ENCODE measurements at regions not wholly inside any gene's neighbourhood (a gene's known extent, or its start where the extent isn't known, plus 50 kb on each side); places are given as distances from the start of the nearest gene placed in this dataset.

- Histone ChIP-seq H3K9me3 (no peaks in the 10 kb centered on the region), H3K36me3 (no peaks in the 10 kb centered on the region), H3K4me3 (no peak overlapping the region), H3K27ac (no peak overlapping the region), H3K4me1 (ENCODE audit: insufficient read depth) (no peaks in the 10 kb centered on the region), H3K27me3 (no peaks in the 10 kb centered on the region)
- intact Hi-C loops (cut with DNase I), result no loop called here
- TF ChIP-seq CTCF (IDR thresholded peaks at IDR 0.05) (no peak), POLR2A (IDR thresholded peaks at IDR 0.05) (no peak), EP300 (IDR thresholded peaks at IDR 0.05) (no peak)
- no peak for DNase-seq
- WGBS, 3 donors, result 45 to 58% (median 53%) methylated on average over 3 of the region's 3 CpGs
These were observed 224.0 kb upstream of the UBL3 start for GRCh38 chr13:30074431-30074830.

- intact Hi-C loops (cut with DNase I), result no loop called here
- H3K4me1 ChIP-seq (ENCODE audit: insufficient read depth), result no peaks in the 10 kb centered on the region
- 84 to 92% (median 87%) methylated on average over 2 of the region's 2 CpGs for WGBS, 3 donors
- no peak for DNase-seq
- no peak overlapping the region for H3K27ac ChIP-seq
- no peaks in the 10 kb centered on the region for H3K27me3 ChIP-seq
- no peak for TF ChIP-seq POLR2A (IDR thresholded peaks at IDR 0.05)
- no peak for TF ChIP-seq CTCF (IDR thresholded peaks at IDR 0.05)
- TF ChIP-seq EP300 (IDR thresholded peaks at IDR 0.05), result no peak
- H3K9me3 ChIP-seq, result no peaks in the 10 kb centered on the region
- no peaks in the 10 kb centered on the region for H3K36me3 ChIP-seq
- no peak overlapping the region for H3K4me3 ChIP-seq
These were observed 222.4 kb upstream of the UBL3 start for GRCh38 chr13:30072818-30073186.

- TF ChIP-seq EP300 (IDR thresholded peaks at IDR 0.05) (no peak), CTCF (IDR thresholded peaks at IDR 0.05) (no peak), POLR2A (IDR thresholded peaks at IDR 0.05) (no peak)
- Histone ChIP-seq H3K27ac (no peak overlapping the region), H3K9me3 (no peaks in the 10 kb centered on the region), H3K4me3 (no peak overlapping the region), H3K4me1 (ENCODE audit: insufficient read depth) (no peaks in the 10 kb centered on the region), H3K27me3 (no peaks in the 10 kb centered on the region), H3K36me3 (no peaks in the 10 kb centered on the region)
- intact Hi-C loops (cut with DNase I), result no loop called here
- 83 to 85% (median 84%) methylated on average over 10 of the region's 10 CpGs for WGBS, 3 donors
- DNase-seq, result no peak
These were observed 221.8 kb upstream of the UBL3 start for GRCh38 chr13:30071969-30072817.

GRCh38 chr13:30065181-30065580 lies 214.8 kb upstream of the UBL3 start:
- 85 to 90% (median 86%) methylated on average over 4 of the region's 4 CpGs for WGBS, 3 donors

More at GRCh38 chr13:30065181-30065580, 214.8 kb upstream of the UBL3 start:
- TF ChIP-seq EP300 (IDR thresholded peaks at IDR 0.05), result no peak
- no peak for TF ChIP-seq POLR2A (IDR thresholded peaks at IDR 0.05)
- TF ChIP-seq CTCF (IDR thresholded peaks at IDR 0.05), result no peak
- Histone ChIP-seq H3K36me3 (no peaks in the 10 kb centered on the region), H3K4me1 (ENCODE audit: insufficient read depth) (no peaks in the 10 kb centered on the region), H3K9me3 (no peaks in the 10 kb centered on the region), H3K4me3 (no peak overlapping the region), H3K27me3 (no peaks in the 10 kb centered on the region), H3K27ac (no peak overlapping the region)
- intact Hi-C loops (cut with DNase I), result no loop called here
- no peak for DNase-seq
